GM19023 (cell line): ENCODE measurements at regions not wholly inside any gene's neighbourhood (a gene's known extent, or its start where the extent isn't known, plus 50 kb on each side); places are given as distances from the start of the nearest gene placed in this dataset.

ENCODE experiments used
- ATAC-seq: cut with Tn5 transposase; IDR thresholded peaks from one replicate; pipeline ENCODE4 v1.9.1; 2021; ENCODE audit warnings: mild to moderate bottlenecking, moderate library complexity; ENCODE audit not compliant: unreplicated experiment

- no peak for ATAC-seq
Observed at GRCh38 chr2:71784734-71785511, 331.6 kb downstream of the DYSF start.

DNA sequence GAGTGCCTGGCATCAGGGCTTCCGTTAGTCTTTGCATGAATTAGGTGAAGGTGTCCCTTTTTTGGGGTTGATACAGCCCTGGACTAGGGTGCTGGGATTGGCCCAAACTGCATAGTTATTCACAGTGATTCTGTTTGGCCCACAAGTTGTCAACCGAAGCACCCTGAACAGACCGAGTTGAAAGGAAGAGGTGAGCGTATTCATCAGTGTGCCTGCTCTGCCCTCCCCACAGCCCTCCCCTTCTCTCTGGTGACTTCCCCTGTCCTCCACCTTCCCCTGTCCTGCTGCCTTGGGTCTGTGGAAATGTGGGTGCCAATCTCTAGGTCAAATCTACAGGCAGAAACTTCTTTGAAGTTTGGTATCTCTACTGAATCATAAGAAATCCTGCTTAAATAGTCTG is 330.5 kb downstream of the DYSF start:
- ATAC-seq: no peak

DNA sequence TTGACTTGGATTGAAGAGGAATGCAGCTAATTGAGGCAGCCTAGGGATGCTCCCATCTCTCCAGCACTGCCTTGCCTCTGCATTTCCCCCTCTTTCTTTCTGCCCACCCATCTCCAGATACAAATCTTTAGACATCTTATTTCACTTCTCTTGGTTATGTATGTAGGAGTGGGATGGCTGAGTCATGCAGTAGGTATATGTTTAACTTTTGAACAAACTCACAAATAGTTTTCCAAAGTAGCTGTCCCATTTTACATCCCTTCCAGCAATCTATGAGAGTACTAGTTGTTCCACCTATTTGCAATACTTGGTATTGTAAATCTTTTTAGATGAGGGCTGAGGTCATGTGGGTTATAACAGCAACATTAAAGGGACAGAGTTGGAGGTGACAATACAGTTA is 329.9 kb downstream of the DYSF start:
- no peak for ATAC-seq

DNA sequence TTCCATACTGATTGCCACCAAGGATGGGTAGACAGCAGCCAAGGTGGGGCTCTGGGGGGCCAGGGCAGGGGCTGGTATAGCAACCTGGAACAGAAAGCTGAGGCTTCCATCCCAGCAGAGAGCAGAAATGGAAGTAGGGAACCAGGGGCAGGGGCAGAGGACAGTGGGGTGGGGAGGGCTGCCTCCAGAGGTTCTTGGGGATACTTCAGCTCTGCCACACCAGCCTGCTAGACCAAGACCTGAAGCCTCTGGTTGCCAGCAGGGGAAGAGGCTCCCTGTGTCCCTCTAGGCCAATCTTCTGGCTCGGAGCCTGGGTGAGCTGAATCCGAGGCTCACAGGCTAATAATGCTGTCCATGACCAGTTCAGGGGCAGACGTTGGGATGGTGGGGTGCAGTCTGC is 329.0 kb downstream of the DYSF start:
- ATAC-seq: no peak

DNA sequence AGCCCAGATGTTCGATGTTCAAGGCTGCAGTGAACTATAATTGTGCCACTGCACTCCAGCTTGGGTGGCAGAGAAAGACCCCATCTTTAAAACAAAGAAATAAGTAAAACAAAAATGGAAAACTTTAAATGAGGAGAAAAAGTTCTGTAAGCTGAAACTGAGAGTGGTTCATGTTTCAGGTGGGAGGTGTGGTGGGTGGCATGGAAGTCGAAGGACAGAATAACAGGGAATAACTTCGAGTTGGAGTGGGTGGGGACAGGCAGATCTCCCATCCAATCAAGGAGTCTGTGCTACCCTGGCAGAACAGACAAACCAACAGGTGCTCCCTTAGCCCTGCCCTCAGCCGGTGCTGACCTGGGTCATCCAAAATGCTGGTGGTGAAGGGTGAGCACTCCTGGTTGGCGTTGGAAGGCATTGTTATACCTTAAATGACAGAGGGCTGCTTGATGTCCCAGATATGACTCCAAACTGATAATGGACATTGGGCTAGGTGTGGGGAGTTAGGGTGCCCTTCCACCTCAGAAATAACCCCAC is 328.4 kb downstream of the DYSF start:
- no peak for ATAC-seq

DNA sequence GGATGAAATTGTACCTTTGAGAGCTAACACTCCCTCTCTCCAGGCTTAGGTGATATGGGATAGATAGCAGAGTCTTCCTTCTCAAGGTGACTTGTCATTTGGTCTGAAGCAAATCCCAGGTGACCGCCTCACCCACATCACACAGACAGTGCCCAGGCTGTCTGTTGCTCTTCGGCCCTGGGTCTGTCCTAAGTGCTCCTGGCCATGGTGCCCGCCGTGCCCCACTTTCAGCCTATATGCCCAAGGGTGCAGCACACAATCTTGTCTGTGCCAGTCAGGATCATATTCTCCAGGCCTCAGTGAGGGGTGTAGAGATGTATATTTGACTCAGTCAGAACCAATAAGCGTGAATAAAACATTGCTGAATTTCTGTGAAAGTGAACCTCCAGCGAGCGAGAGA is 326.8 kb downstream of the DYSF start:
- ATAC-seq: no peak

DNA sequence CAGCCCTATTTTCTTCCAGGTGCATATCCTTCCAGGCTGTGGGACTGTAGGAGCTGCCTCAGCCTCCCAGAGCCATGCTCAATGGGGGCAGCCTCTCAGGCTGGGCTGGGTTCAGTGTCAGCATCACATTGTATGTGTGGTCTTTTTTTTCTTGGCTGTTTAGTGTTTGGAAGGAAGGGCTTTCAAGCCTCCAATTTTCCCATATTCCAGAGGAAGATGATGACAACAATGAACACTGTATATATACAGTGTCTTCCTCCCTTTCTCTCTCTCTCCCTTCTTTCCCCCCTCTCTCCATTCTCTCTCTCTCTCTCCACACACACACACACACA is 326.4 kb downstream of the DYSF start:
- no peak for ATAC-seq

DNA sequence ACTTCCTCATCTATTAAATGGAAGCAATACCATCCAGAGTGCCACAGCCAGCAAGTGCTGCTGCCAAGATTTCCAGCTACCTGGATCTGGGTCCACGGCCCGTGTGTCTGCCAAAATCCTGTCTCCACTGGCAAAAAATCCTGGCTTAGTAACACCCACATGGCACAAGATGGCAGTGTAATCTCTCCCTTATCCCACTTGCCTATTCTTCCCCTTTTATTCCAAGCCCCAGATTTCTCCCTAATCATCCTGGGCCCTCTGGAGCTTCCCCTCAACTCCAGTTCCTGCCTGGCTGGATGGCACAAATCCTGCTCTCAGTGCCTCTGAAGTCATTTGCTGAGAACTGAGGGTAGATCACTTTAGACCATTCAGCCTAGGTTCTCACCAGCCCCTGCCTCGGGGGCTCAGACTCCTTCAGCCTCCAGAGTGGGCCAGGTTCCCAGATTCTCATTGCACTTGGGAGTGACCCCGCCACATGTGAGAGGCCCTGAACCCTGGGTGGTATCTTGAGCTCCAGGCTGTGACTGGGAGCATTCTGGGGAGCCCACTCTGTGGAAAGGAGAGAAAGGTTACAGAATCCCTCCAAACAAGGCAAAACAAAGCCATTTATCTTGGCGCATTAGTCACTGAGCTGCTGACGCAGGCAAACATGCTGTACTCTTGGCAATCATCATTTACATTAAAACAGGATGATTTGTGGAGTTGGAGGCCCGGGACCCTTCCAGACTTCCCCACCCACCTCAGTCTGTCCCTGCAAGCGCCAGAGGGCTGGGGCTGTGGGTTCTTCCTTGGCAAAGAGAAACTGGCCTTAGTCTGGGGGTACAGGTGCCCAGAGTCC is 325.8 kb downstream of the DYSF start:
- no peak for ATAC-seq

DNA sequence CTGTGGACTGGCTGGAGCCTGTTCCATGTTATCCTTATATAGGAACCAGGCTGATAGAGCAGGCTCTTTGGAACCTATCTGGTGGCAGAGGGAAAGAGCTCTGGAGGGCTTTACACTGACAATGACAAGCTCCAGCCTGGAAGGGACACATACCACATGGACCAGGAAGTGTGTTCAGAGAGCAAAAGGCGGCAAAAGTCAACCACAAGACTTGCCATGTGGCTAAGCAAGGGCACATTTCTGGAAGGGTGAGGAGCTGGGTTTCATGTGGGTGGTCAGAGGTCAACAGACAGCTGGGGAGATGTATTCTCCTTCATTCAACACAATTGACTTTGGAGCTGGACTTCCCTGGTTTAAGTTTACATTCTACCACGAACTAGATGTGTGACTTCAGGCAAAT is 325.2 kb downstream of the DYSF start:
- no peak for ATAC-seq

DNA sequence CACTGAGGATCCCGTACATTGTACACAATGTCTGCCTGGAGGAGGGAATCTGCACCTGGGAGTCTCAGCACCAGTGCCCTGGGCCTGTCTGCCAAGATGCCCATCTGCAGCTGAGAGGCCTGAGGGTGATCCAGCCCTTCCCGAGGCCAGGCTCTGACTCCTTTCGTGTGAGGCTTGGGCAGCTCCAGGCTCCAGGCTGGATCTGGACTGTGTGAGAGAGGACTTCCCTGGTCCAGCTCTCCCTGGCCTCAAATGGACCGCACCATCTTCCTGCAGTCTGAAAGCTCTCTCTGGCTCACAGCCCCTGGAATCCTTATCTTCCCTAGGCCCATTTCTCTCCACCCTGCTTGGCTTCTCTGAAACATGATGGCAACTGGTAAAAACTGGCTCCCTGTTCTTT is 324.6 kb downstream of the DYSF start:
- ATAC-seq: no peak

DNA sequence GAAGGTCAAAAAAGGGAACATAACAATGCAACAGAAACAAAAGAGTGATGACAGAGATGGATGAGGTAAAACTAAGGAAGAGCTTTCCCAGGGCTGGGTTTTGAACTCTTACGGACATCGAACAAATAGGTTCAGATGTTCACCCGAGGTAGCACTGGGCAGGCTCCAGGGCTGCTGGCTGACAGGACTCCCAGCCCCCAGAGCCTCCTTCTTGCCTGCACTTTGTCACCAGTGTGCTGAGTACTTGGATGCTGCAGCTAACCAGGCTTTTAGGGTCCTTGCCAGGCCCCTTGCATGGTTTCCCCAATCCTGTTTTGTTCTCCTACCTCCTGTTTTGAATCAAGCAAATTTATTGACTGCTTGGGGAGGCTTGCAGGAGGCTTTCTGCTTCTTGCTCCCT is 322.9 kb downstream of the DYSF start:
- ATAC-seq: no peak

DNA sequence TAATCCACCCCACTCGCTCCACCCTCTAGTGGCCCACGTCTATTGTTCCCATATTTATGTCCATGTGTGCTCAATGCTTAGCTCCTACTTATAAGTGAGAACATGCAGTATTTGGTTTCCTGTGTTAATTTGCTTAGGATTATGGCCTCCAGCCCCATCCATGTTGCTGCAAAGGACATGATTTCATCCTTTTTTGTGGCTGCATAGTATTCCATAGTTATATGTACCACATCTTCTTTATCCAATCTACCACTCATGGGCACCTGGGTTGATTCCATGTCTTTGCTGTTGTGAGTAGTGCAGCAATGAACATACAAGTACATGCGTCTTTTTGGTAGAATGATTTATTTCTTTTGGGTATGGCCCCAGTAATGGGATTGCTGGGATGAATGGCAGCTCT is 319.9 kb downstream of the DYSF start:
- no peak for ATAC-seq

DNA sequence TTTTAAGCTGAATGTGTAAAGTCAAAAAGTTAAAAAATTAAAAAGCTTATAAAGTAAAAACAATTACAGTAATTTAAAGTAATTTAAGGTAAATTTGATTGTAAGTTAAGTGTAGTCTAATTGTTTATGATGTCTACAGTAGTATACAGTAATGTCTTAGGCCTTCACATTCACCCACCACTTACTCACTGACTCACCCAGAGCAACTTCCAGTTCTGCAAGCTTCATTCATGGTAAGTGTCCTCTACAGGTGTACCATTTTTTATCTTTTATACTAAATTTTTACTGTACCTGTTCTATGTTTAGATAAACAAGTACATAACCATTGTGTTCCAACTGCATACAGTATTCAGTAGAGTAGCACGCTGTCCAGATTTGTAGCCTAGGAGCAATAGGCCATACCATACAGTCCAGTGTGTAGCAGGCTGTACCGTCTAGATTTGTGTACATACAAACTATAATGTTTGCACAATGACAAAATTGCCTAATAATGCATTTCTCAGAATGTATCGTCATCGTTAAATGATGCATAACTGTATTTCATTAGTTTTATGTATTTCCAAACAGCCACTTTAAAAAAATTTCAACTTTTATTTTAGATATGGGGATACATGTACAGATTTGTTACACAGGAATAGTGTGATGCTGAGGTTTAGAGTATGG is 319.3 kb downstream of the DYSF start:
- ATAC-seq: no peak

DNA sequence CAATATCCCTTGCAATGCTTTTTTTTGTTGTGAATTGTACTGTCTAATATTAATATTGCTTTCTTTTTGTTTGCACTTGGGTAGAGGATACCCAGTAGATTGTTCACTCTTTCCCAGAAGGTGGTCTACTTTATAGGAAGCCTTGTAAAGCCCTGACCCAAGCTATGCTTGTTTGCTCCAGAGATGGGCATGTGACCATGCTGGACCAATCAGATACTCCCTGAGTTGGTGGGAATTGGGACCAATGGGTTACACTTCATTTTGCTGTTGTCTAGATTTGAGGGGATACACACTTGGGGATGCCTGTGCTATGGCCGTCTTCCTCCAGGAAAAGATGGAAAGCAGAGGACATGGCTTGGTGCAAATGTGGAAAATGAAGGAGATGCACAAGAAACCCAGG is 314.3 kb downstream of the DYSF start:
- no peak for ATAC-seq

DNA sequence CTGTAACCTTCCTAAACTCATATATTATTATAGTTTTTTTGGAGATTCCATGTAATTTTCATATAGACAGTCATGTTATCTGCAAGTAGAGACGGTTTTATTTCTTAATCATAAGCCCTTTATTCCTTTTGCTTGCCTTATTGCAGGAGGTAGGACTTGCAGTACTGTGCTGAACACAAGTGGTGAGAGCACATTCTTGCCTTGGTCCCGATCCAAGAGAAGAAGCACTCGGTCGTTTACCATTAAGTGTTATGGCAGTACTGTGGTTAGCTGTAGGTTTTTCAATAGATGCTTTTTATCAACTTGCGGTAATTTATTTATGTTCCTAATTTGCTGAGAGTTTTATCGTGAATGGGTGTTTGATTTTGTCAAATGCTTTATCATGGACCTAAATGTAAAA is 305.7 kb downstream of the DYSF start:
- ATAC-seq: no peak

- no peak for ATAC-seq
Observed at GRCh38 chr2:71757351-71757750, 304.0 kb downstream of the DYSF start.

DNA sequence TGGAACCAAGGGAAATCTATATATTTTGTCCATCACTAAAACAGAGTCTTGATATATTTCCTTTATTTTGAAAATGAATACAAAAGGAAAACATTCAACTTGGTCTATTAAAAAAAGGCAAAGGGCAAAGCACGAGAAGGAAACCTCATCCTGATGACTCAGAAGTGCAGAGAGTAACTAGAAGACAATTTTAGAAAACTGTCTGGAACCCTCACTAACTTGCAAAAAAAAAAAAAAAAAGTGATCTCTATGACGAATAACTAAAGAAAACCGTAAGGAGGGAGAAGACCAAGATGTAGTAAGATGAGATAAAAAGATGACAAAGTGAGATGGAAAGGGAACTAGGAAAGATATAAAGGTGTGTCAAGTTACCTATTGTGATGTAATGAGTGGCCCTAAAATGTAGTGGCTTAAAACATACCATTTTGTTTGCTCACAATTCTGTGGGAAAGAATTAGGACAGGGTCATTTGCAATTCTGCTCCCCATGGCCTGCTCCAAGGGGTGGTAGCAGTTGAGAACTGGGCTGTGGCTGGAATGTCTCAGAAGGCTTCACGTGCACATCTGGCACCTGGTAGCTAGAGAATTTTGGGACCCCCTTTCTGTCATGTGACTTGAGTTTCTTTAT is 303.0 kb downstream of the DYSF start:
- ATAC-seq: no peak

DNA sequence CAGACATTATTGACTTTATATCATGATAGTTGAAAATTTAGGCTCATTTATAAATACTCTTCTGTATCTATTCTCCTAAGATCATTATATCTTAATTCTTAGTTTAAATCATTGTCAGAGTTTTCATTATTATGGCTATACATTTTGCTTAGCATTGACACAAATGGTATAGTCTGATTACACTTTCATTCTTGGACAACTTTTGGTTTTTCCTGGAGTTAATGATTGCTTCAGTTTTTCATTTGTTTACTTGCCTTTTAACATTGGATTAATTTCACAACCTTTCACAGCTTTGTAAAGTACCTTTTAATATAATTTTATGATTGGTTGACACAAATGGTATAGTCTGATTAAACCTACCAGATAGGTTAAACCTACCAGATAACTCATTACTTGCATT is 298.2 kb downstream of the DYSF start:
- ATAC-seq: no peak

- no peak for ATAC-seq
Observed at GRCh38 chr2:71749671-71750101, 296.3 kb downstream of the DYSF start.

GRCh38 chr2:71748227-71748626 is 294.9 kb downstream of the DYSF start:
- ATAC-seq: no peak

DNA sequence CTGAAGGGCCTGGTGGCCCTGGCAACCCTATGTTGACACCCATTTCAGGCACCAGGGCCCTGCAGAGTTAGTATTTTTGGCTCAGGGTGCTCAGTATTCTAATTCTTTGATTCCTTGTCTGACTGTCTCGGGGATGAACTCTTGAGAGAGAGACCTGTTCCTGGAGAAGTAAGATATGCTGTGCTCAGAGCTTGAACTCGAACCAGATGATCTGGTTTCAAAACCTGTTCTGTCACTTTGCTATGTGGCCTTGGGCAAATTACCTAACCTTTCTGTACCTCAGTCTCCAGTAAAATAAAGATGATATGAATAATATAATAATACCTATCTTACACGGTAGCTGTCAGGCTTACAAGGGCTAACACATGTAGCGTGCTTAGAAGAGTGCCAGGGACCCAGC is 294.2 kb downstream of the DYSF start:
- no peak for ATAC-seq
